ENCODE measurements at regions not wholly inside any gene's neighbourhood (a gene's known extent, or its start where the extent isn't known, plus 50 kb on each side); places are given as distances from the start of the nearest gene placed in this dataset.

DNA sequence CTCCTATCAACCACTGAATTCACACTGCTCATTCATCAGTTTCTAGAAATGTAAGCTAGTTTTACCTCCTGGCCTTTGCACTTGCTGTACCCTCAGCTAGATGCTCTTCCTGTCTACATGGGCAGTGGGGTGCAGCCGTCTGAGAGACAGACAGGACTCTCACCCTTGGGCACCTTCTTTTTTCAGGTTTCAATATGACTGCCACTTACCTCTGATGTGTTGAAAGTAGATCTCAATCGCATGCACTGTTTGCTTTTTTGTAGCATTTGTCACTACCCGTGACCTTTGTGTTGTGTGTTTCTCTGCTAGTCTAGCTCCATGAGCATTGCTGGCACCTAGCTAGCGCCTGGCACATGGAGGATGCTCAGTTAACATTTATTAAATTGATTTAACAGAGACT is 403.1 kb upstream of the TRPC7 start:
- TF ChIP-seq, protein P1, sequence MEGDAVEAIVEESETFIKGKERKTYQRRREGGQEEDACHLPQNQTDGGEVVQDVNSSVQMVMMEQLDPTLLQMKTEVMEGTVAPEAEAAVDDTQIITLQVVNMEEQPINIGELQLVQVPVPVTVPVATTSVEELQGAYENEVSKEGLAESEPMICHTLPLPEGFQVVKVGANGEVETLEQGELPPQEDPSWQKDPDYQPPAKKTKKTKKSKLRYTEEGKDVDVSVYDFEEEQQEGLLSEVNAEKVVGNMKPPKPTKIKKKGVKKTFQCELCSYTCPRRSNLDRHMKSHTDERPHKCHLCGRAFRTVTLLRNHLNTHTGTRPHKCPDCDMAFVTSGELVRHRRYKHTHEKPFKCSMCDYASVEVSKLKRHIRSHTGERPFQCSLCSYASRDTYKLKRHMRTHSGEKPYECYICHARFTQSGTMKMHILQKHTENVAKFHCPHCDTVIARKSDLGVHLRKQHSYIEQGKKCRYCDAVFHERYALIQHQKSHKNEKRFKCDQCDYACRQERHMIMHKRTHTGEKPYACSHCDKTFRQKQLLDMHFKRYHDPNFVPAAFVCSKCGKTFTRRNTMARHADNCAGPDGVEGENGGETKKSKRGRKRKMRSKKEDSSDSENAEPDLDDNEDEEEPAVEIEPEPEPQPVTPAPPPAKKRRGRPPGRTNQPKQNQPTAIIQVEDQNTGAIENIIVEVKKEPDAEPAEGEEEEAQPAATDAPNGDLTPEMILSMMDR (IDR thresholded peaks at IDR 0.05; ENCODE audit: low read depth, low read length) = no peak
- TF ChIP-seq POLR2A (IDR thresholded peaks at IDR 0.05; ENCODE audit: extremely low read depth, insufficient read length) = no peak
- TF ChIP-seq, protein P2, sequence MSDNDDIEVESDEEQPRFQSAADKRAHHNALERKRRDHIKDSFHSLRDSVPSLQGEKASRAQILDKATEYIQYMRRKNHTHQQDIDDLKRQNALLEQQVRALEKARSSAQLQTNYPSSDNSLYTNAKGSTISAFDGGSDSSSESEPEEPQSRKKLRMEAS (IDR thresholded peaks at IDR 0.05; ENCODE audit: low read depth, low read length) = no peak

Measured in NB4 (cell line).